ENCODE measurements at regions not wholly inside any gene's neighbourhood (a gene's known extent, or its start where the extent isn't known, plus 50 kb on each side); places are given as distances from the start of the nearest gene placed in this dataset.
A peak's percentile ranks its signal among the peaks of the same experiment; 100 is the strongest.

DNA sequence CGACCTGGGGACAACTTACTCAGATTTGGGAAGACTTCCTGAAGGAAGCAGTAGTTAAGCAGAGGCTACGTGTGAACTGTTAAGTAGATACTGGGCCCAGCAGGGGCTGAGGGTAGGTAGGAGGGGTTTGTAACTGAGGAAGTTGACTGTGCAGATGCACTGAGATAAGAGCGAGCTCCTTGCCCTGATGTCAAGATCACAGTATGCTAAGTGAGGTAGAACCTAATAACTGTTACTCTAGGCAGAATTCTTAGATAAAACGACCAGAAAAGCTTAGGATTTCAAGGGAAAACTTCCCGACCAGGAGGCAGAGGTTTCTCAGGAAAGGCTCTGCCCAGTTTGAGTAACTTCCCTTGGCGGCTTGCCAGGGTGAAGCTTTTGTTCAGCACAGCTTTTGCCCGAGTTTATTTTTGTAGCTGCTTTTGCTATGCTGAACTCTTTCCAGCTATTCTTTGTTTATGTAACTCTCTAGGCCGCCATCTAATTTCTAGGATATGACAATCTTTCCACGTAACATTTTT lies 632.1 kb downstream of the DIAPH3 start:
- TF ChIP-seq, protein P1, sequence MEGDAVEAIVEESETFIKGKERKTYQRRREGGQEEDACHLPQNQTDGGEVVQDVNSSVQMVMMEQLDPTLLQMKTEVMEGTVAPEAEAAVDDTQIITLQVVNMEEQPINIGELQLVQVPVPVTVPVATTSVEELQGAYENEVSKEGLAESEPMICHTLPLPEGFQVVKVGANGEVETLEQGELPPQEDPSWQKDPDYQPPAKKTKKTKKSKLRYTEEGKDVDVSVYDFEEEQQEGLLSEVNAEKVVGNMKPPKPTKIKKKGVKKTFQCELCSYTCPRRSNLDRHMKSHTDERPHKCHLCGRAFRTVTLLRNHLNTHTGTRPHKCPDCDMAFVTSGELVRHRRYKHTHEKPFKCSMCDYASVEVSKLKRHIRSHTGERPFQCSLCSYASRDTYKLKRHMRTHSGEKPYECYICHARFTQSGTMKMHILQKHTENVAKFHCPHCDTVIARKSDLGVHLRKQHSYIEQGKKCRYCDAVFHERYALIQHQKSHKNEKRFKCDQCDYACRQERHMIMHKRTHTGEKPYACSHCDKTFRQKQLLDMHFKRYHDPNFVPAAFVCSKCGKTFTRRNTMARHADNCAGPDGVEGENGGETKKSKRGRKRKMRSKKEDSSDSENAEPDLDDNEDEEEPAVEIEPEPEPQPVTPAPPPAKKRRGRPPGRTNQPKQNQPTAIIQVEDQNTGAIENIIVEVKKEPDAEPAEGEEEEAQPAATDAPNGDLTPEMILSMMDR (IDR thresholded peaks at IDR 0.05): no peak
- Histone ChIP-seq H3K27ac (ENCODE audit: low read length) (no peak overlapping the region), H3K4me1 (ENCODE audit: control insufficient read depth, insufficient read depth, low read length) (no peaks in the 10 kb centered on the region), H3K27me3 (ENCODE audit: control insufficient read depth, insufficient read depth, low read length) (no peaks in the 10 kb centered on the region), H3K36me3 (ENCODE audit: control insufficient read depth, insufficient read depth, low read length) (no peaks in the 10 kb centered on the region), H3K4me3 (ENCODE audit: low read length) (no peak overlapping the region), H3K9me3 (ENCODE audit: control insufficient read depth, insufficient read depth, low read length) (no peaks in the 10 kb centered on the region)
- ATAC-seq (no peak), DNase-seq (peak in 1 of 2 donors; percentile 36)
- WGBS (ENCODE audit: insufficient coverage): 2% methylated on average over 7 of the region's 9 CpGs
- Mint-ChIP-seq H3K9me3 (peaks cover 0 to 2% of the 10 kb centered on the region in 2 donors), H3K27ac (no peak overlapping the region), H3K4me3 (no peak overlapping the region), H3K4me1 (no peaks in the 10 kb centered on the region), H3K36me3 (no peaks in the 10 kb centered on the region), H3K27me3 (ENCODE audit: low read depth in 2 of 2) (no peaks in the 10 kb centered on the region)
- intact Hi-C loops (cut with micrococcal nuclease): no loop called here

DNA sequence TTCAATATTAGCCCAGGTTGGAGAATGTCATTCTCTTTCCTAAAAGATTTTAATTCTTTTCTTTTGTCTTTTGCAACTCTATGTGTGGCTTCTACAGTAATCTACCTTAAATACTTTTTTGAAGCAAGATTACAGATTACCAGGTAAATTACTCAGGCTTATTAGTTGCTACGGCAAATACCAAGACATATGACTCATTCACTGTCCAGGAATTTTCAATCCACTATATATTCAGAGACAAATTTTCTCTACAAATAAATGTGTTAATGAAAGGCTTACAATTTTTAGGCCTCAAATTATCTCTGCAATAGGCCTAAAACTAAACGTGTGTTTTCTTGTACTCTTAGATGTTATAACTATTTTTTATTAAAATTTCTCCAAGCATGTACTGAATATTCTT lies 631.3 kb downstream of the DIAPH3 start:
- Histone ChIP-seq H3K27ac (ENCODE audit: low read length) (no peak overlapping the region), H3K4me3 (ENCODE audit: low read length) (no peak overlapping the region), H3K27me3 (ENCODE audit: control insufficient read depth, insufficient read depth, low read length) (no peaks in the 10 kb centered on the region), H3K9me3 (ENCODE audit: control insufficient read depth, insufficient read depth, low read length) (no peaks in the 10 kb centered on the region), H3K4me1 (ENCODE audit: control insufficient read depth, insufficient read depth, low read length) (no peaks in the 10 kb centered on the region), H3K36me3 (ENCODE audit: control insufficient read depth, insufficient read depth, low read length) (no peaks in the 10 kb centered on the region)
- ATAC-seq (no peak), DNase-seq (no peak)
- intact Hi-C loops (cut with micrococcal nuclease): no loop called here
- TF ChIP-seq, protein P1 (IDR thresholded peaks at IDR 0.05): no peak
- no peaks in the 10 kb centered on the region for H3K27me3 Mint-ChIP-seq (ENCODE audit: low read depth in 2 of 2)
- H3K4me1 Mint-ChIP-seq: no peaks in the 10 kb centered on the region
- no peaks in the 10 kb centered on the region for H3K36me3 Mint-ChIP-seq
- H3K4me3 Mint-ChIP-seq: no peak overlapping the region
- H3K27ac Mint-ChIP-seq: no peak overlapping the region
- H3K9me3 Mint-ChIP-seq: peaks cover 0 to 4% of the 10 kb centered on the region in 2 donors
- 100% methylated on average over 1 of the region's 2 CpGs for WGBS (ENCODE audit: insufficient coverage)

DNA sequence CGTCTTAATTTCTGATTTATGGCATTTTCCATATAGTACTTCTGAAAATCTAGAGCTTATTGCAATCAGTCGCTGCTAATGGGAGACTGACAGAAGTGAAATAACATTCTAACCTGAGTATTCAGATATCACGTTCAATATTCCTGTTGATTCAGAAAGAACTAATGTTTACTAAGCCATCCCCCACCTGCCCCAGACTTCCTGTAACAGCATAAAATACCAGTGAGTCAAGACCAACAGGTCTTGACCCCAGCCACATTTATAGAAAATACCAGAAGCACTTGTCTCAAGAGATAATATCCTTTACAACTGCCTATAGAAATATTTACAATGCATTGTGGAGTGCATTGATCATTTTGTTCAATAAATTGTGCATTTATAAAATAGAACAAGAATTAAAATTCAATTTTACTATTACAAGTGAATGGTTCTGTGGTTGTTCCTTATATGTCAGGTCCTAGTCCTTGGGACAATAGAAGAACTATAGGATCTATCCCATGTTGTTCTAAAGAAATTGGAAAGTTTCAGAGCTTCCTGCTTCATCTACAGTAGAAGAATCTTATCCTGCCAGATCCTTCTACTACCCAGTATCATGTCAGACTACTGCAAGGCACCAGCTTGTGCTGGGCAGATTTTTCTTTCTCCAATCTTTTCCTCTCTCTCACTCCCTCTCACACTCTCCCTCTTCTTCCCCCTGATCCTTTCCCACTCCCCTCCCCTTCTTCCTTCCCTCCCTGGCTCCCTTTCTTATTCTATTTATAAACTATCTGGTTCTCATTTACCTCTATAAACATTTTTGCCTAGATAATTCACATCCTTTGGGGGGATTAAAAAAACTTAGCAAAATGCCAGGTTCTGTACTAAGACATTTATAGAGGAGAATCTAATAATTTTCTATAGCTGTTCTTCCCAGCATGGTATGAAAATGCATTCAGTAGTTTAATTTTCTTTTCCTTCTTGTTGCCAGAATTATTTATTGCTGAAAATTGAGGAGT lies 629.9 kb downstream of the DIAPH3 start:
- TF ChIP-seq, protein P1 (IDR thresholded peaks at IDR 0.05): no peak
- Mint-ChIP-seq H3K27me3 (ENCODE audit: low read depth in 2 of 2) (no peaks in the 10 kb centered on the region), H3K36me3 (no peaks in the 10 kb centered on the region), H3K9me3 (peaks cover 0 to 5% of the 10 kb centered on the region in 2 donors), H3K4me3 (no peak overlapping the region), H3K27ac (no peak overlapping the region), H3K4me1 (no peaks in the 10 kb centered on the region)
- WGBS (ENCODE audit: insufficient coverage): 92% methylated on average over 3 of the region's 3 CpGs
- Histone ChIP-seq H3K4me1 (ENCODE audit: control insufficient read depth, insufficient read depth, low read length) (no peaks in the 10 kb centered on the region), H3K27ac (ENCODE audit: low read length) (no peak overlapping the region), H3K9me3 (ENCODE audit: control insufficient read depth, insufficient read depth, low read length) (no peaks in the 10 kb centered on the region), H3K4me3 (ENCODE audit: low read length) (no peak overlapping the region), H3K36me3 (ENCODE audit: control insufficient read depth, insufficient read depth, low read length) (no peaks in the 10 kb centered on the region), H3K27me3 (ENCODE audit: control insufficient read depth, insufficient read depth, low read length) (no peaks in the 10 kb centered on the region)
- no peak for DNase-seq
- ATAC-seq: no peak
- intact Hi-C loops (cut with micrococcal nuclease): no loop called here
